HL-60 (cell line): ENCODE measurements at regions not wholly inside any gene's neighbourhood (a gene's known extent, or its start where the extent isn't known, plus 50 kb on each side); places are given as distances from the start of the nearest gene placed in this dataset.

Source experiments
- CTCF ChIP-seq: IDR thresholded peaks from one replicate; pipeline ENCODE4 v1.5.1; 2011; ENCODE audit warnings: low read length, control low read depth, inconsistent platforms; ENCODE audit not compliant: insufficient read depth
- GABPA ChIP-seq: IDR thresholded peaks from 2 replicates; pipeline ENCODE4 v1.6.1; 2012; ENCODE audit warnings: low read depth
- POLR2AphosphoS5 ChIP-seq: IDR thresholded peaks from 2 replicates; pipeline ENCODE4 v1.6.1; 2012; ENCODE audit warnings: low read depth
- REST ChIP-seq: IDR thresholded peaks from 2 replicates; pipeline ENCODE4 v1.6.1; 2012; ENCODE audit warnings: low read depth; ENCODE audit not compliant: insufficient replicate concordance
- SPI1 ChIP-seq: IDR thresholded peaks from 2 replicates; pipeline ENCODE4 v1.6.1; 2012; ENCODE audit warnings: low read depth, mild to moderate bottlenecking, borderline replicate concordance

- no peak for TF ChIP-seq CTCF
- TF ChIP-seq POLR2AphosphoS5 = no peak
- no peak for TF ChIP-seq REST
- no peak for TF ChIP-seq GABPA
- no peak for TF ChIP-seq SPI1
These were observed 253.9 kb upstream of the CNTNAP5 start for GRCh38 chr2:123770996-123771720.
